GM23248 (cell line): ENCODE measurements at regions not wholly inside any gene's neighbourhood (a gene's known extent, or its start where the extent isn't known, plus 50 kb on each side); places are given as distances from the start of the nearest gene placed in this dataset.

Experiments used
- EZH2 ChIP-seq: fragments of 200-600 bp; sonication (generic); IDR thresholded peaks from 2 replicates; pipeline ENCODE4 v1.6.1; 2018; ENCODE audit warnings: antibody characterized with exemption, mild to moderate bottlenecking; ENCODE audit not compliant: insufficient read depth, poor library complexity, severe bottlenecking
- EZH2phosphoT487 ChIP-seq: fragments of 200-600 bp; sonication (generic); IDR thresholded peaks from 2 replicates; pipeline ENCODE4 v1.6.1; 2018; ENCODE audit warnings: antibody characterized with exemption, moderate library complexity, mild to moderate bottlenecking, low read depth; ENCODE audit not compliant: insufficient read depth

DNA sequence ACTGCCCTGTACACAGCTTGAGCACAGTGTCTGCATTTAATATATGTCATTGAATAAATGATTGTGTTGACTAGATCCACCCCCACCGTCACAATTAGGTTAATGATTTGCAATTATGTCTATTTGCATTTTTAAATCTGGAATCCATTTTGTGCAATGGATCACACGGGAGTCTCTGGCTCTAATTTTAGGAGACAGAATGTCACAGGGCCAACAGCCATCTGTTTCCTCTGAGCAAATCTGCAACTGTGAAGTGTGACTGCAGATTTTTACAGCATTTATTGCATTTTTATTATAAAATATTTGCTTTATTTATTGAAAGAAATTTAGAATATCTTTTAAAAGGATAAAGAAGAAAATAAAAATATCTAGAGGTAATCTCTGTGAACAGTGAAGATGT is 316.8 kb downstream of the HS3ST1 start:
- no peak for TF ChIP-seq EZH2phosphoT487
- no peak for TF ChIP-seq EZH2
